Fibroblast of the aortic adventitia (primary cell): ENCODE measurements at regions not wholly inside any gene's neighbourhood (a gene's known extent, or its start where the extent isn't known, plus 50 kb on each side); places are given as distances from the start of the nearest gene placed in this dataset.

Source experiments
- DNase-seq: peaks from one replicate; pipeline ENCODE4 v3.0.0-alpha.2; 2010; ENCODE audit warnings: low read depth
- H3K4me3 ChIP-seq: 2 replicates; pipeline ENCODE4 v1.5.1; 2011; ENCODE audit warnings: low read depth, mild to moderate bottlenecking, control low read depth, low read length, moderate library complexity
- TF ChIP-seq, protein P1 (sequence below): IDR thresholded peaks from 2 replicates; pipeline ENCODE4 v1.5.1; 2011; ENCODE audit warnings: mild to moderate bottlenecking, low read length, control low read depth, inconsistent platforms; ENCODE audit not compliant: insufficient read depth

DNA sequence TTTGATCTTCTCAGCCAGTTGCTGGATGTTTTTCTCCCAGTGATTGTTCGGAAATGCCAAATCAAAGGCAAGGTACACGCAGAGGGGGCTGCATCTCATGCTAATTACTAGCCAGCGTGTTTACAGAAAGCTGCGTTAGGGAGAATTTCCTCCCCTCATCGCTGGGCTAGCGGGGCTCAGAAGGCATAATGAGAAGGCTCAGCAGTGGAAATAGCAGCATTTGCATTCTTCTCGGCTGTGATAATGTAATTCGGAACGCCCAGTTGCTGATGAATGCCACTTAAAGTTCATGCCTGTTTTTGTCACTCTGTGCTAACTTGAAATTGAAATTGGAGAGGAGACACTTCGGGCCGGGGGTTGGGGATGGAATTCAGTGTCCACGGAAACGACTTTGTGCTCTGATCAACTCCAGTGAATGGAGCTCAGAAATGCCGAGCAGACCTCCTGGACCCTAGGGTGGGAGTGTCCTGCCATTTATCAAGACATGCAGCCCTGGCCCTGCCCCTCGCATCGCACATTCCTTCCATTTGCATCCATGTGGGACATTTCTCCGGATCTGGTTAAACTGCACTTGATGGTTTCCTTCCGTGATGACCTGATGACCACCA, 313.4 kb upstream of the C1orf174 start:
- DNase-seq = no peak
- TF ChIP-seq, protein P1, sequence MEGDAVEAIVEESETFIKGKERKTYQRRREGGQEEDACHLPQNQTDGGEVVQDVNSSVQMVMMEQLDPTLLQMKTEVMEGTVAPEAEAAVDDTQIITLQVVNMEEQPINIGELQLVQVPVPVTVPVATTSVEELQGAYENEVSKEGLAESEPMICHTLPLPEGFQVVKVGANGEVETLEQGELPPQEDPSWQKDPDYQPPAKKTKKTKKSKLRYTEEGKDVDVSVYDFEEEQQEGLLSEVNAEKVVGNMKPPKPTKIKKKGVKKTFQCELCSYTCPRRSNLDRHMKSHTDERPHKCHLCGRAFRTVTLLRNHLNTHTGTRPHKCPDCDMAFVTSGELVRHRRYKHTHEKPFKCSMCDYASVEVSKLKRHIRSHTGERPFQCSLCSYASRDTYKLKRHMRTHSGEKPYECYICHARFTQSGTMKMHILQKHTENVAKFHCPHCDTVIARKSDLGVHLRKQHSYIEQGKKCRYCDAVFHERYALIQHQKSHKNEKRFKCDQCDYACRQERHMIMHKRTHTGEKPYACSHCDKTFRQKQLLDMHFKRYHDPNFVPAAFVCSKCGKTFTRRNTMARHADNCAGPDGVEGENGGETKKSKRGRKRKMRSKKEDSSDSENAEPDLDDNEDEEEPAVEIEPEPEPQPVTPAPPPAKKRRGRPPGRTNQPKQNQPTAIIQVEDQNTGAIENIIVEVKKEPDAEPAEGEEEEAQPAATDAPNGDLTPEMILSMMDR = no peak
- no peak overlapping the region for H3K4me3 ChIP-seq

DNA sequence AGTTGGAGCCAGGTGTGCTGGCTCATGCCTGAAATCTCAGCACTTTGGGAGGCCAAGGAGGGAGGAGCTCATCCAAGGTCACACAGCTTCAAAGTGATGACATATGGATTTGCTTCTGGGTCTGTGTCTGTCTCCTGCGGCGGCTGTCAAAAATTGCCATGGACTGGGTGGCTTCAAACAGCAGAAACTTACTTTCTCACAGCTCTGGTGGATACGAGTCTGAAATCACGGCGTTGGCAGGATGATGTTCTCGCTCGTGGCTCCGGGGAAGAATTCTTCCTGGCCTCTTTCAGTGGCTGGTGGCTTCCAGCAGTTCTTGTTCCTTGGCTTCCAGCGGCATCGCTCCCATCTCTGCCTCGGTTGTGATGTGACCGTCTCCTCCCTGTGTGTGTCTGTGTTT, 314.8 kb upstream of the C1orf174 start:
- no peak overlapping the region for H3K4me3 ChIP-seq
- TF ChIP-seq, protein P1 = no peak
- DNase-seq = no peak

DNA sequence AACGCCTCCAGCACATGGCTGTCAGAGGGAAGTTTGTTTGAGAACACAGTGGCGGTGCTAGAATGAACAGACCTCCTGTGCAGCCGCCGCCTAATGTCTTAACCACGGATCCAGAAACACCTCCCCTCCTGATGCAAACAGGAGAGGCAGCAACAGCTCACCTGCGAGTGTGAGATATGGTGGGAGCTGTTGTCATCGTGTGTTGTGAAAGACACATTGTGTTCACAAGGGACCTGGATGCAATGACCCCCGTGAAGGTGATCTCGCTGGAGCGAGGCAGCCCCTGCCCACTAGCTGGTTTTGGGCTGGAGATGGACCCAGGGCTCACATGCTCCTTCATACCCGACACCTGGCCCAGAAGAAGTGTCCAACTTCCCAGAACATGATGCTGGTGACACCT, 315.3 kb upstream of the C1orf174 start:
- DNase-seq = no peak
- TF ChIP-seq, protein P1 = no peak
- H3K4me3 ChIP-seq = no peak overlapping the region

DNA sequence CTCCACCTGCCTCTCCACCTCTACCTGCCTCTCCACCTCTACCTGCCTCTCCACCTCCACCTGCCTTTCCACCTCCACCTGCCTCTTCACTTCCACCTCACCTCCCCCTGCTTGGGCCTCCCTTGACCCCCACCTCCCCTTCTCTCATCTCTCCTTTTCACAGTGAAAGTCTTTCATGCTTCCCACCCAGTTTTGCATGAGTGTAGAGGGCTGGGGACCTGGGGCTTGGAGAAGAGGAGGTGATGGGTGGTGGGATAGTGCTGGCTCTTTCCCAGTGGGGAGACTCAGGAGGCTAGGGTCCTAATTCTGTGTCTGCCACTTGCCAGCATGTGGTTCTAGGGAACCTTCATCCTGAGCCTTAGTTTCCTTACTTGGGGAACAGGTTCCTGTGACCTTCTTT, 316.2 kb upstream of the C1orf174 start:
- H3K4me3 ChIP-seq = no peak overlapping the region
- TF ChIP-seq, protein P1 = no peak
- no peak for DNase-seq

DNA sequence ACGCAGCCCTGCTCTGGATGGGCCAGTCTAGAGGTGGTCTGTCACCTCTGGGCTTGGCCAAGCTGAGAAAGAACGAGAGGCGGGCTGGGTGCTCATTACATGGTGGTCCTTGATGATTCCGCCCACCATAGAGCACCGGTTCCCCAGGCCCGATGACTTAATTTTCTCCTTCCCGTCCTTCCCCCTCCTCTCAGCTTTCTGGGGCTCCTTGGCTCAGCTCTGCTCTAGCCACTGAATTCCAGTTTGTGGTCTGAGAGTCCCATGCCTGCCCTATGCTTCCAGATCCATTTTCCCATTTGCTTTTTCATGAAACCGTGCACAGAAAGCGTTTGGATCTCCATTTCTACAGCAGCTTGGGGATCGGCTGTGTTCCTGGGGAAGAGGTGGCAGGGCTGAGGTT, 318.5 kb upstream of the C1orf174 start:
- TF ChIP-seq, protein P1 = no peak
- H3K4me3 ChIP-seq = no peak overlapping the region
- no peak for DNase-seq

DNA sequence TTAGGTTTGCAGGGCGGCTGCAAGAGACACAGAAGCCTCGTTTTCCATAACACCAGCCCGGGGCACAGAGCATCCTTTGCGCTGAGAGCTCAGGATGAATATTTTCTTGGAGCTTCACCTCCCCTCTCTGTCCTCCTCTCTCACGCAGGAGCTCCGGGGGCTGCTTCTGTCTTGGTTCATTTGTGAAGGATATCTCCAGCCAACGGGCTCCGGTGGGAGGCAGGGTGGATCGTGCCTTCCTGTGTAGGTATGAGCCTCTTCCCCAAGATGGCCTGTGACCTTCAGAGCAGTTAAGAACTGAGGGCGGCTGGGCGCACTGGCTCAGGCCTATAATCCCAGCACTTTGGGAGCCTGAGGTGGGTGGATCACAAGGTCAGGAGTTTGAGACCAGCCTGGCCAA, 319.0 kb upstream of the C1orf174 start:
- TF ChIP-seq, protein P1 = no peak
- no peak for DNase-seq
- H3K4me3 ChIP-seq = no peak overlapping the region

DNA sequence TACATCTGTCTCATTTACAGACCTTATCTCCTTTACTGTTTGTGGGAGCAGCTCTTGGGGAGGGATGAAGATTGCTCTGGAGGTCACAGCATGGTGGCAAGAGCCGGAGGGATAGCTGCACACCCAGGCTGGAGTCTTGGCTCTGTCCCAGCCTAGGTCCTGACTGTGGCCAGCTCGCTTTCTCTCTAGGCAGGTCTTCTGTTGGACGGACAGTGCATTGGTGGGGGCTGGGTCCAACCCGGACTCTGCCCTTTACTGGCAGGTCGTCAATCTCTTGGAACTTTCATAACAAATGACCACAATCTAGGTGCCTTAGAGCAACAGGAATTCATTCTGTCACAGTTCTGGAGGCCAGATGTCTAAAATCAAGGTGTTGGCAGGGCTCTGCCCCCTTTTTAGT, 319.8 kb upstream of the C1orf174 start:
- no peak overlapping the region for H3K4me3 ChIP-seq
- DNase-seq = no peak
- TF ChIP-seq, protein P1 = no peak
